ENCODE measurements at regions not wholly inside any gene's neighbourhood (a gene's known extent, or its start where the extent isn't known, plus 50 kb on each side); places are given as distances from the start of the nearest gene placed in this dataset.

DNA sequence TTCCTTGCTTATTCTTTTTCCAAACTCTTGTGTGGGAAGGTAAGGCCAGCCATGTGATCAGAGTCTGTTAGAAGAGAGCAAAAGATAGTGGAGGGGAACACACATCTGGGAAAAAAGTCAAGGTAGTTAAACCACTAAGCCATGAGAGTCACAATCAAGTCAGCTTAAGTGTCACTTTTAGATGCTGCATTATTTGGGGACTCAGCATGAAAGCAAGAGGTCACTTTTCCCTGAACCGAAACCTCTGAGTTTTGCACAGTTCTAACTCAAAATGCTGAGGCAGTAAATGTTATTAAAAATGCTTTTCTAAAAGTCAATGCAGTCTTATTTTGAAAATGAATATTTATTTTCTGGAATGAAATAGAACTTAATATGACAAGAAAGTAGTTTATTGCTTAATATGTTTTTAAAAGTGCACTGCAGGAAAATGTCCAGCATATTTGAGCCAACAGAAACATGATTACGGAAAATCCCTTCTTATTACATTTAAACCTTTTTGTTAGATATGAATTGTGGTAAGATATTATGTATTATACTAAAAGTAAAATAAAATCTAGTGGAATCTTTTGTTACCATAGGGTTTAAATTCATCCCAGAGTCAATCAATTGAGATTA lies 69.3 kb downstream of the RBM11 start:
- TF ChIP-seq HNF4G (IDR thresholded peaks at IDR 0.05) (no peak), RXRA (IDR thresholded peaks at IDR 0.05) (no peak), TAF1 (conservative IDR thresholded peaks at IDR 0.05) (no peak)
- TF ChIP-seq, protein P1, sequence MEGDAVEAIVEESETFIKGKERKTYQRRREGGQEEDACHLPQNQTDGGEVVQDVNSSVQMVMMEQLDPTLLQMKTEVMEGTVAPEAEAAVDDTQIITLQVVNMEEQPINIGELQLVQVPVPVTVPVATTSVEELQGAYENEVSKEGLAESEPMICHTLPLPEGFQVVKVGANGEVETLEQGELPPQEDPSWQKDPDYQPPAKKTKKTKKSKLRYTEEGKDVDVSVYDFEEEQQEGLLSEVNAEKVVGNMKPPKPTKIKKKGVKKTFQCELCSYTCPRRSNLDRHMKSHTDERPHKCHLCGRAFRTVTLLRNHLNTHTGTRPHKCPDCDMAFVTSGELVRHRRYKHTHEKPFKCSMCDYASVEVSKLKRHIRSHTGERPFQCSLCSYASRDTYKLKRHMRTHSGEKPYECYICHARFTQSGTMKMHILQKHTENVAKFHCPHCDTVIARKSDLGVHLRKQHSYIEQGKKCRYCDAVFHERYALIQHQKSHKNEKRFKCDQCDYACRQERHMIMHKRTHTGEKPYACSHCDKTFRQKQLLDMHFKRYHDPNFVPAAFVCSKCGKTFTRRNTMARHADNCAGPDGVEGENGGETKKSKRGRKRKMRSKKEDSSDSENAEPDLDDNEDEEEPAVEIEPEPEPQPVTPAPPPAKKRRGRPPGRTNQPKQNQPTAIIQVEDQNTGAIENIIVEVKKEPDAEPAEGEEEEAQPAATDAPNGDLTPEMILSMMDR (IDR thresholded peaks at IDR 0.05; ENCODE audit: low read depth, low read length, missing input control): no peak
